ENCODE measurements at regions not wholly inside any gene's neighbourhood (a gene's known extent, or its start where the extent isn't known, plus 50 kb on each side); places are given as distances from the start of the nearest gene placed in this dataset.
A peak's percentile ranks its signal among the peaks of the same experiment; 100 is the strongest.

- no peak overlapping the region for H3K4me3 ChIP-seq (ENCODE audit: severe bottlenecking)
- no peak for DNase-seq (ENCODE audit: low spot score)
- ATAC-seq (ENCODE audit: low read depth): no peak
- H3K27me3 ChIP-seq (ENCODE audit: insufficient read depth, poor library complexity, severe bottlenecking): no peaks in the 10 kb centered on the region
- H3K27ac ChIP-seq (ENCODE audit: poor library complexity, severe bottlenecking): no peak overlapping the region
- no peaks in the 10 kb centered on the region for H3K4me1 ChIP-seq (ENCODE audit: insufficient read depth, poor library complexity, severe bottlenecking)
- no peak for TF ChIP-seq CTCF (IDR thresholded peaks at IDR 0.05; ENCODE audit: poor library complexity, severe bottlenecking)
- no peaks in the 10 kb centered on the region for H3K9me3 ChIP-seq (ENCODE audit: severe bottlenecking)
- no peaks in the 10 kb centered on the region for H3K36me3 ChIP-seq (ENCODE audit: low read depth)
These were observed 452.1 kb upstream of the PTPRD start for GRCh38 chr9:11064909-11065308.

GRCh38 chr9:11072176-11072575 is 459.4 kb upstream of the PTPRD start:
- Histone ChIP-seq H3K27me3 (ENCODE audit: insufficient read depth, poor library complexity, severe bottlenecking) (no peaks in the 10 kb centered on the region), H3K36me3 (ENCODE audit: low read depth) (no peaks in the 10 kb centered on the region), H3K4me1 (ENCODE audit: insufficient read depth, poor library complexity, severe bottlenecking) (no peaks in the 10 kb centered on the region), H3K9me3 (ENCODE audit: severe bottlenecking) (no peaks in the 10 kb centered on the region), H3K27ac (ENCODE audit: poor library complexity, severe bottlenecking) (no peak overlapping the region), H3K4me3 (ENCODE audit: severe bottlenecking) (no peak overlapping the region)
- DNase-seq (ENCODE audit: low spot score) (no peak), ATAC-seq (ENCODE audit: low read depth) (no peak)
- no peak for TF ChIP-seq CTCF (IDR thresholded peaks at IDR 0.05; ENCODE audit: poor library complexity, severe bottlenecking)

GRCh38 chr9:11086561-11086960 is 473.8 kb upstream of the PTPRD start:
- Histone ChIP-seq H3K27me3 (ENCODE audit: insufficient read depth, poor library complexity, severe bottlenecking) (peaks cover 4% of the 10 kb centered on the region), H3K9me3 (ENCODE audit: severe bottlenecking) (no peaks in the 10 kb centered on the region), H3K27ac (ENCODE audit: poor library complexity, severe bottlenecking) (no peak overlapping the region), H3K36me3 (ENCODE audit: low read depth) (no peaks in the 10 kb centered on the region), H3K4me1 (ENCODE audit: insufficient read depth, poor library complexity, severe bottlenecking) (no peaks in the 10 kb centered on the region), H3K4me3 (ENCODE audit: severe bottlenecking) (no peak overlapping the region)
- no peak for ATAC-seq (ENCODE audit: low read depth)
- TF ChIP-seq CTCF (IDR thresholded peaks at IDR 0.05; ENCODE audit: poor library complexity, severe bottlenecking): no peak
- no peak for DNase-seq (ENCODE audit: low spot score)

GRCh38 chr9:11088821-11089374 is 476.1 kb upstream of the PTPRD start:
- Histone ChIP-seq H3K27me3 (ENCODE audit: insufficient read depth, poor library complexity, severe bottlenecking) (peaks cover 12% of the 10 kb centered on the region), H3K36me3 (ENCODE audit: low read depth) (no peaks in the 10 kb centered on the region), H3K4me1 (ENCODE audit: insufficient read depth, poor library complexity, severe bottlenecking) (no peaks in the 10 kb centered on the region), H3K4me3 (ENCODE audit: severe bottlenecking) (no peak overlapping the region), H3K27ac (ENCODE audit: poor library complexity, severe bottlenecking) (no peak overlapping the region), H3K9me3 (ENCODE audit: severe bottlenecking) (no peaks in the 10 kb centered on the region)
- DNase-seq (ENCODE audit: low spot score) (no peak), ATAC-seq (ENCODE audit: low read depth) (no peak)
- TF ChIP-seq CTCF (IDR thresholded peaks at IDR 0.05; ENCODE audit: poor library complexity, severe bottlenecking): no peak

GRCh38 chr9:11092974-11093373 is 480.2 kb upstream of the PTPRD start:
- peak; percentile 16 for TF ChIP-seq CTCF (IDR thresholded peaks at IDR 0.05; ENCODE audit: poor library complexity, severe bottlenecking)
- no peak overlapping the region for H3K27ac ChIP-seq (ENCODE audit: poor library complexity, severe bottlenecking)
- ATAC-seq (ENCODE audit: low read depth): no peak

More at GRCh38 chr9:11092974-11093373, 480.2 kb upstream of the PTPRD start:
- no peak for DNase-seq (ENCODE audit: low spot score)
- H3K27me3 ChIP-seq (ENCODE audit: insufficient read depth, poor library complexity, severe bottlenecking): peaks cover 15% of the 10 kb centered on the region
- no peaks in the 10 kb centered on the region for H3K9me3 ChIP-seq (ENCODE audit: severe bottlenecking)
- no peaks in the 10 kb centered on the region for H3K36me3 ChIP-seq (ENCODE audit: low read depth)
- no peaks in the 10 kb centered on the region for H3K4me1 ChIP-seq (ENCODE audit: insufficient read depth, poor library complexity, severe bottlenecking)
- H3K4me3 ChIP-seq (ENCODE audit: severe bottlenecking): no peak overlapping the region

Data from RWPE2 (cell line).